GM10266 (cell line): ENCODE measurements at regions not wholly inside any gene's neighbourhood (a gene's known extent, or its start where the extent isn't known, plus 50 kb on each side); places are given as distances from the start of the nearest gene placed in this dataset.

ENCODE experiments used
- DNase-seq: peaks from one replicate; pipeline ENCODE4 v3.0.0; 2012; ENCODE audit errors: extremely low spot score
- TF ChIP-seq, protein P1 (sequence below): IDR thresholded peaks from 2 replicates; pipeline ENCODE4 v1.5.1; 2012; ENCODE audit warnings: mild to moderate bottlenecking, low read depth; ENCODE audit not compliant: control insufficient read depth, insufficient read depth; ENCODE audit errors: missing control alignments

DNA sequence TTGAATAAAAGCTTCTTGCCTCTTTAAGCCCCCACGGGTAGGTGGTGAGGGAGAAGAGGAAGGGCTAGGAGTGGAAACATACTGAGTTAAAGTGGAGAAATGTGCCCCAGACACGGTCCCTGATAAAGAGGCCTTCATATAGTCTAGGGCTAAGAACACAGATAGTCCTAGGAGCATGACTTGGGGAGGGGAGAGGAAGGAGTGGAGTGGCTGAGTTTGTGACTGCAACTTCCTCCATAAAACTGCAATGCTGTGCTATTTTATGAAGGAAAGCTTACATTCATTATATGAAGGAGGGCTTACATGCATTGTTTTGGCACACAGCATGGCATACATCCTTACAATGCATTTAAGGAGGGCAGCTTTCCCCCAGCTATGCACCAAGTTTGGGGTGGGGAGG, 1129.4 kb upstream of the LRRTM3 start:
- no peak for DNase-seq
- TF ChIP-seq, protein P1, sequence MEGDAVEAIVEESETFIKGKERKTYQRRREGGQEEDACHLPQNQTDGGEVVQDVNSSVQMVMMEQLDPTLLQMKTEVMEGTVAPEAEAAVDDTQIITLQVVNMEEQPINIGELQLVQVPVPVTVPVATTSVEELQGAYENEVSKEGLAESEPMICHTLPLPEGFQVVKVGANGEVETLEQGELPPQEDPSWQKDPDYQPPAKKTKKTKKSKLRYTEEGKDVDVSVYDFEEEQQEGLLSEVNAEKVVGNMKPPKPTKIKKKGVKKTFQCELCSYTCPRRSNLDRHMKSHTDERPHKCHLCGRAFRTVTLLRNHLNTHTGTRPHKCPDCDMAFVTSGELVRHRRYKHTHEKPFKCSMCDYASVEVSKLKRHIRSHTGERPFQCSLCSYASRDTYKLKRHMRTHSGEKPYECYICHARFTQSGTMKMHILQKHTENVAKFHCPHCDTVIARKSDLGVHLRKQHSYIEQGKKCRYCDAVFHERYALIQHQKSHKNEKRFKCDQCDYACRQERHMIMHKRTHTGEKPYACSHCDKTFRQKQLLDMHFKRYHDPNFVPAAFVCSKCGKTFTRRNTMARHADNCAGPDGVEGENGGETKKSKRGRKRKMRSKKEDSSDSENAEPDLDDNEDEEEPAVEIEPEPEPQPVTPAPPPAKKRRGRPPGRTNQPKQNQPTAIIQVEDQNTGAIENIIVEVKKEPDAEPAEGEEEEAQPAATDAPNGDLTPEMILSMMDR = no peak

GRCh38 chr10:65798133-65798532, 1127.7 kb upstream of the LRRTM3 start:
- DNase-seq = no peak
- TF ChIP-seq, protein P1 = no peak

DNA sequence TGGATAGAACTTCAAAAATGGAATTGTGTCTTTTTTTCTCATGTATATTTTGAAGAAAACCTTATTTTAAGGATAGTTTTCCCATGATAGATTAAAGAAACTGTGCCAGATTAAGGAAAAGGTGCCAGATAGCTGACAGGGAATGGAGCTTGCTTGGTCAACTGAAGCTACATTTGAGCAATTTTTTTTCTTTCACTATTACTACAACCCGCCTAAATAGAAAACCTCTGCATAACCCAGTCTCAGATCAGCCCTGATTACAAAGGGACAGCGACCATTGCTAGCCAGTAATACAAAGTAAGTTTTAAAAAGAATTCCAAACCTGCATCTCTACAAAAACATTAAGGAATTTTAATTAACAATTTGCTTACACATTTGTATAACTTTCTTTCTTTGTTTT, 1123.4 kb upstream of the LRRTM3 start:
- no peak for DNase-seq
- TF ChIP-seq, protein P1 = no peak

GRCh38 chr10:65805511-65805910, 1120.3 kb upstream of the LRRTM3 start:
- TF ChIP-seq, protein P1 = no peak

GRCh38 chr10:65805993-65806392, 1119.8 kb upstream of the LRRTM3 start:
- TF ChIP-seq, protein P1 = no peak
- no peak for DNase-seq

More at GRCh38 chr10:65805511-65805910, 1120.3 kb upstream of the LRRTM3 start:
- no peak for DNase-seq

DNA sequence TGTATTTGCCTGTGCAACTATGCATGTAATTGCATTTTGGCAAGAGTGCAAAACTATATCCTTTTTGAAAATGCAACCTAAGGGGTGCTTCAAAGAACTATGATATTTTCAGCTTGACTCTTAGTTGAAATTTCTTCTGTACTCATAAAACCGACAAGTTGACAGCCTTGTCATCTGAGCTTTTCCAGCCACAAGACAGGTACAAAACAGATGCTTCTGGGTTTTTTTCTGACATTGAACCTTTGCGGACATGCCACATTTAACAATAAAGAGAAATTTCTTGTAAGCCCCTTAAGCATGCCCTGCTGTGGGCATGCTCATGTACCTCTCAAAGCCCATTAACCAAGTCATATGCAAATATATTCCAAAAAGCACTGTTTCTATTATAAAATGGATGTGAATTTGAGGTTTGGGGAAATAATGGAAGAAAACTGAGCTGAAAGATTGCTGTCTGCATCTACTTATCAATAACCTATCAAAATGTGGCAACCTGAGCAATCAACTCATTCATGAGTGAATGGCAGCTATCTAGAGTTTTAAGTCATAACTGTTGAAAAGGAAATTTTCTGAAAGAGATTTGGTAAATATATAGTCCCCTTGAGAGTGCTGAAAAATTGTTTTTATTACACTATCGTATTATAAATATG, 1117.0 kb upstream of the LRRTM3 start:
- TF ChIP-seq, protein P1 = no peak
- DNase-seq = no peak

GRCh38 chr10:65811931-65812525, 1113.8 kb upstream of the LRRTM3 start:
- TF ChIP-seq, protein P1 = no peak
- no peak for DNase-seq
